ENCODE measurements at regions not wholly inside any gene's neighbourhood (a gene's known extent, or its start where the extent isn't known, plus 50 kb on each side); places are given as distances from the start of the nearest gene placed in this dataset.

DNA sequence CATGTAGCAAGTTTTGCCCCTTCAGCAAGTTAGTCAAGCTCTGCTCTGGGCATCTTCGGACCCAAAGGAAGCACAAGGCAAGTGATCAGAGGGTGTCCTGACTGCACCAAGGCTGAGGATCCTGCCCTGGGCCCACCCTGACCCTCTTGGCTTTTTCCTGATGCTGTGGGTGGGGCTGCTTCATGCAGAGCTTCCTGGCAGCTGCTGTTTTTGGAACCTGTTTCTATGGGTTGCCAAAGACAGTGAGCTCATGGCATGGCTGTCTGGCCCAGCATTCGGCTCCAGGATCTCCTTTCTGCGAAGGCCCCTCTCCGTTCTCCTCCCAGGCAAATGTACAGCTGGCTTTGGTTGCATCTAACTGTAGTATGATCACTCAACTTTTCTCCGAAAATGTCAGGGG lies 497.9 kb downstream of the ARHGEF28 start:
- H3K9me3 ChIP-seq (ENCODE audit: low read length): no peaks in the 10 kb centered on the region
- CTCF ChIA-PET: no interaction called here
- no peak overlapping the region for H2AFZ ChIP-seq (ENCODE audit: low read length)
- no peak overlapping the region for H3K4me3 ChIP-seq (ENCODE audit: low read length)
- POLR2A ChIA-PET (ENCODE audit: unreplicated experiment): no interaction called here
- H3K4me2 ChIP-seq (ENCODE audit: low read length): no peak overlapping the region
- no peak overlapping the region for H3K27ac ChIP-seq (ENCODE audit: low read length)
- no TSS peak for BruUV-seq (replicated peaks)
- H3F3A ChIP-seq (ENCODE audit: low read length, unreplicated experiment): no peaks in the 10 kb centered on the region
- ATAC-seq (no peak), DNase-seq (no peak)
- H3K36me3 ChIP-seq (ENCODE audit: low read depth, low read length): no peaks in the 10 kb centered on the region
- no peak for TF ChIP-seq EZH2phosphoT487 (IDR thresholded peaks at IDR 0.05; ENCODE audit: borderline replicate concordance, low read length)
- intact Hi-C loops (cut with micrococcal nuclease): loop anchor here (2.0 kb wide), 1 partner anchor 119 kb away; no protein-coding TSS in a partner anchor
- no peaks in the 10 kb centered on the region for H4K20me1 ChIP-seq (ENCODE audit: low read length)
- H3K9ac ChIP-seq (ENCODE audit: low read length): no peak overlapping the region
- H3K27me3 ChIP-seq (ENCODE audit: low read length): no peaks in the 10 kb centered on the region
- no peaks in the 10 kb centered on the region for H3K9me2 ChIP-seq (replicated peaks; ENCODE audit: low read length)
- no peaks in the 10 kb centered on the region for H3K79me2 ChIP-seq (ENCODE audit: low read length)
- H3K4me1 ChIP-seq (ENCODE audit: insufficient read depth, low read length): peaks cover 21% of the 10 kb centered on the region

DNA sequence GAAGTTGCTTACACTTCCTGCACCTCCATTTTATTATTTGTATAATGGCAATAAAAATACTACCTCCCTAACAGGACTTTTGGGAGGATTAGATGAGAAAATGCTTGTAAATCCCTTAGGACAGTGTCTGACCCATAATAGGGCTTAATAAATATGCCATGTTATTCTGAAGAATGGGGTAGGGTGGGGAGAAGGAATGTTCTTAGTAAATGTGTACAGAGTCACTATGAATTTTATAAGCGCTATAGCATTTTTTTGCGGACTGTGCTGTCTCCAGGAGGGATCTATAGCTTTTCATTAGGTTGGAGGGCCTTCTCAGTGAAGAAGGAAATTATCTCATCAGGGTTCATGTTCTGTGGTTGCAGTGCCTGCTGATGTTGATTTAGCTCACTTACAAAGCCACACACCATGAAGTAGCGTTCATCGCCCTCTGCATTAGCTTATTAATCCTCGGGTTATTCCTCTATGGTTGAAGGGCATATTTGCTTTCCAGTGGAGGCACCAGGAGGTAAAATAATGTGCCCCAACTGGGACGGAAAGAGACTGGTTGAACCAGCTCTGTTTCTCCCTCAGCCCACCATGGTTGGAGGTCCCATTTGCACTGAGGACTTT lies 497.1 kb downstream of the ARHGEF28 start:
- intact Hi-C loops (cut with micrococcal nuclease): loop anchor here (2.0 kb wide), 1 partner anchor 120 kb away; no protein-coding TSS in a partner anchor
- H3F3A ChIP-seq (ENCODE audit: low read length, unreplicated experiment): no peaks in the 10 kb centered on the region
- POLR2A ChIA-PET (ENCODE audit: unreplicated experiment): no interaction called here

DNA sequence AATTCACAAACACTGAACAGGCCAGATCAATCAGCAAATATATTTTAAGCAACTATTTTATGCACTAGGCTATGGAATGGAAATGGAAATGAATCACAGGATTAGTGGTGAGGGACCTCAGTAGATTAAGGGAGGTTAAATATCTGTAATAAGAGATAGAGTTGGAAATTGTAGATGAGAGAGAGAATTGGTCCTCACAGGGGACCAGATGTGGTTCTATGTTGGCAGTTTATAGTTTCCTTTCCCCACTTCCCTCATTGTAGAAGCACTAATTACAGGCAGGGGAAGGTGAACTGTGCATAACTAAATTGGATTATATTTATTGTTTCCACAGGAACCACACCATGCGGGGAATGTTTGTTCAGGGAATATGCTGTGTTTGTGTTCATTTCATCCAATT lies 496.2 kb downstream of the ARHGEF28 start:
- no peaks in the 10 kb centered on the region for H4K20me1 ChIP-seq (ENCODE audit: low read length)
- no peak overlapping the region for H3K27ac ChIP-seq (ENCODE audit: low read length)
- no peak overlapping the region for H2AFZ ChIP-seq (ENCODE audit: low read length)
- H3K79me2 ChIP-seq (ENCODE audit: low read length): no peaks in the 10 kb centered on the region
- no peak for ATAC-seq
- POLR2A ChIA-PET (ENCODE audit: unreplicated experiment): no interaction called here
- H3K4me2 ChIP-seq (ENCODE audit: low read length): no peak overlapping the region
- no peak overlapping the region for H3K9ac ChIP-seq (ENCODE audit: low read length)
- H3K27me3 ChIP-seq (ENCODE audit: low read length): no peaks in the 10 kb centered on the region
- intact Hi-C loops (cut with micrococcal nuclease): loop anchor here (2.0 kb wide), 1 partner anchor 121 kb away; no protein-coding TSS in a partner anchor
- H3K9me2 ChIP-seq (replicated peaks; ENCODE audit: low read length): no peaks in the 10 kb centered on the region
- peaks cover 13% of the 10 kb centered on the region; the same call in 1 of the 2 replicates for H3K4me1 ChIP-seq (ENCODE audit: insufficient read depth, low read length)
- CTCF ChIA-PET: no interaction called here
- BruUV-seq (replicated peaks): no TSS peak
- no peaks in the 10 kb centered on the region for H3K36me3 ChIP-seq (ENCODE audit: low read depth, low read length)
- no peak for DNase-seq
- H3K4me3 ChIP-seq (ENCODE audit: low read length): no peak overlapping the region
- H3K9me3 ChIP-seq (ENCODE audit: low read length): no peaks in the 10 kb centered on the region
- H3F3A ChIP-seq (ENCODE audit: low read length, unreplicated experiment): no peaks in the 10 kb centered on the region
- TF ChIP-seq EZH2 (IDR thresholded peaks at IDR 0.05; ENCODE audit: low read length, unreplicated experiment) (no peak), EZH2phosphoT487 (IDR thresholded peaks at IDR 0.05; ENCODE audit: borderline replicate concordance, low read length) (no peak)
- TF ChIP-seq, protein P1, sequence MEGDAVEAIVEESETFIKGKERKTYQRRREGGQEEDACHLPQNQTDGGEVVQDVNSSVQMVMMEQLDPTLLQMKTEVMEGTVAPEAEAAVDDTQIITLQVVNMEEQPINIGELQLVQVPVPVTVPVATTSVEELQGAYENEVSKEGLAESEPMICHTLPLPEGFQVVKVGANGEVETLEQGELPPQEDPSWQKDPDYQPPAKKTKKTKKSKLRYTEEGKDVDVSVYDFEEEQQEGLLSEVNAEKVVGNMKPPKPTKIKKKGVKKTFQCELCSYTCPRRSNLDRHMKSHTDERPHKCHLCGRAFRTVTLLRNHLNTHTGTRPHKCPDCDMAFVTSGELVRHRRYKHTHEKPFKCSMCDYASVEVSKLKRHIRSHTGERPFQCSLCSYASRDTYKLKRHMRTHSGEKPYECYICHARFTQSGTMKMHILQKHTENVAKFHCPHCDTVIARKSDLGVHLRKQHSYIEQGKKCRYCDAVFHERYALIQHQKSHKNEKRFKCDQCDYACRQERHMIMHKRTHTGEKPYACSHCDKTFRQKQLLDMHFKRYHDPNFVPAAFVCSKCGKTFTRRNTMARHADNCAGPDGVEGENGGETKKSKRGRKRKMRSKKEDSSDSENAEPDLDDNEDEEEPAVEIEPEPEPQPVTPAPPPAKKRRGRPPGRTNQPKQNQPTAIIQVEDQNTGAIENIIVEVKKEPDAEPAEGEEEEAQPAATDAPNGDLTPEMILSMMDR (conservative IDR thresholded peaks at IDR 0.05; ENCODE audit: low read depth, low read length): no peak

More for the DNA sequence above, 497.1 kb downstream of the ARHGEF28 start:
- no peaks in the 10 kb centered on the region for H3K79me2 ChIP-seq (ENCODE audit: low read length)
- no peak overlapping the region for H2AFZ ChIP-seq (ENCODE audit: low read length)
- H3K27ac ChIP-seq (ENCODE audit: low read length): no peak overlapping the region
- H3K9me2 ChIP-seq (replicated peaks; ENCODE audit: low read length): no peaks in the 10 kb centered on the region
- H3K27me3 ChIP-seq (ENCODE audit: low read length): no peaks in the 10 kb centered on the region
- no peaks in the 10 kb centered on the region for H3K9me3 ChIP-seq (ENCODE audit: low read length)
- H3K4me1 ChIP-seq (ENCODE audit: insufficient read depth, low read length): peaks cover 18% of the 10 kb centered on the region
- H3K9ac ChIP-seq (ENCODE audit: low read length): no peak overlapping the region
- H3K36me3 ChIP-seq (ENCODE audit: low read depth, low read length): no peaks in the 10 kb centered on the region
- ATAC-seq (peak; percentile 60), DNase-seq (peak; percentile 4)
- TF ChIP-seq, protein P1 (conservative IDR thresholded peaks at IDR 0.05; ENCODE audit: low read depth, low read length): no peak
- TF ChIP-seq EZH2phosphoT487 (IDR thresholded peaks at IDR 0.05; ENCODE audit: borderline replicate concordance, low read length): no peak
- TF ChIP-seq EZH2 (IDR thresholded peaks at IDR 0.05; ENCODE audit: low read length, unreplicated experiment): no peak
- H3K4me2 ChIP-seq (ENCODE audit: low read length): no peak overlapping the region
- no peaks in the 10 kb centered on the region for H4K20me1 ChIP-seq (ENCODE audit: low read length)
- CTCF ChIA-PET: no interaction called here
- no peak overlapping the region for H3K4me3 ChIP-seq (ENCODE audit: low read length)
- no TSS peak for BruUV-seq (replicated peaks)
